ENCODE measurements at regions not wholly inside any gene's neighbourhood (a gene's known extent, or its start where the extent isn't known, plus 50 kb on each side); places are given as distances from the start of the nearest gene placed in this dataset.

GRCh38 chr13:105343134-105343806 lies 1192.2 kb downstream of the EFNB2 start:
- POLR2A ChIA-PET = no interaction called here
- H3K9me2 ChIP-seq (ENCODE audit: insufficient read depth) = no peaks in the 10 kb centered on the region
- DNase-seq (ENCODE audit: low read depth, low spot score) (no peak), ATAC-seq (no peak)
- no peaks in the 10 kb centered on the region for H4K20me1 ChIP-seq (ENCODE audit: insufficient read depth)
- no peak overlapping the region for H2AFZ ChIP-seq (ENCODE audit: low read depth, low read length, poor library complexity, severe bottlenecking)
- H3K9ac ChIP-seq (ENCODE audit: low read length) = no peak overlapping the region
- peaks cover 0 to 11% of the 10 kb centered on the region in 2 experiments; a peak in 2 of 4 replicates for H3K4me1 ChIP-seq (ENCODE audit: control insufficient read depth in 1 of 2, insufficient read depth in 2 of 2, low read length in 2 of 2)
- CTCF ChIA-PET = no interaction called here
- no peak overlapping the region for H3K4me2 ChIP-seq (ENCODE audit: low read length)
- RAD21 ChIA-PET (ENCODE audit: low non-redundant PET in 1 of 2, low total read pairs in 2 of 2, uncharacterized antibody in 2 of 2, unreplicated experiment in 2 of 2) = no interaction called here
- H3K79me2 ChIP-seq (ENCODE audit: insufficient read depth, low read length) = no peaks in the 10 kb centered on the region
- no peaks in the 10 kb centered on the region for H3K27me3 ChIP-seq (ENCODE audit: insufficient read depth, low read length)
- H3K4me3 ChIP-seq (replicated peaks in 1 of 2; ENCODE audit: low read depth in 1 of 2, low read length in 2 of 2) = no peak overlapping the region
- no peak overlapping the region for H3K27ac ChIP-seq (ENCODE audit: low read depth, low read length)
- TF ChIP-seq SIN3A (IDR thresholded peaks at IDR 0.05; ENCODE audit: low read depth) = no peak
- no peak for TF ChIP-seq ELF1 (IDR thresholded peaks at IDR 0.05; ENCODE audit: borderline replicate concordance, low read depth)
- TF ChIP-seq POLR2AphosphoS5 (IDR thresholded peaks at IDR 0.05; ENCODE audit: low read depth, low read length) = no peak
- no peak for TF ChIP-seq RAD21 (IDR thresholded peaks at IDR 0.05; ENCODE audit: low read depth)
- TF ChIP-seq TCF7L2 (IDR thresholded peaks at IDR 0.05; ENCODE audit: borderline replicate concordance, extremely low read depth, insufficient read depth, insufficient read length) = no peak
- no peak for TF ChIP-seq FOSL1 (IDR thresholded peaks at IDR 0.05; ENCODE audit: low read depth)
- no peak for TF ChIP-seq ZFX (IDR thresholded peaks at IDR 0.05)
- no peak for TF ChIP-seq ZNF274 (IDR thresholded peaks at IDR 0.05; ENCODE audit: low read depth, low read length)
- TF ChIP-seq YY1 (IDR thresholded peaks at IDR 0.05; ENCODE audit: extremely low read depth, insufficient replicate concordance, low read depth, low read length) = no peak
- TF ChIP-seq, protein P1, sequence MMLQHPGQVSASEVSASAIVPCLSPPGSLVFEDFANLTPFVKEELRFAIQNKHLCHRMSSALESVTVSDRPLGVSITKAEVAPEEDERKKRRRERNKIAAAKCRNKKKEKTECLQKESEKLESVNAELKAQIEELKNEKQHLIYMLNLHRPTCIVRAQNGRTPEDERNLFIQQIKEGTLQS (IDR thresholded peaks at IDR 0.05) = no peak
- TF ChIP-seq CBX3 (IDR thresholded peaks at IDR 0.05; ENCODE audit: low read depth) = no peak
- no peak for TF ChIP-seq EGR1 (IDR thresholded peaks at IDR 0.05; ENCODE audit: low read depth)
- TF ChIP-seq REST (IDR thresholded peaks at IDR 0.05; ENCODE audit: low read depth) = no peak
- TF ChIP-seq ZBTB33 (IDR thresholded peaks at IDR 0.05; ENCODE audit: extremely low read depth, insufficient replicate concordance, low read length) = no peak
- TF ChIP-seq CEBPB (IDR thresholded peaks at IDR 0.05; ENCODE audit: low read depth) = no peak
- TF ChIP-seq, protein P2, sequence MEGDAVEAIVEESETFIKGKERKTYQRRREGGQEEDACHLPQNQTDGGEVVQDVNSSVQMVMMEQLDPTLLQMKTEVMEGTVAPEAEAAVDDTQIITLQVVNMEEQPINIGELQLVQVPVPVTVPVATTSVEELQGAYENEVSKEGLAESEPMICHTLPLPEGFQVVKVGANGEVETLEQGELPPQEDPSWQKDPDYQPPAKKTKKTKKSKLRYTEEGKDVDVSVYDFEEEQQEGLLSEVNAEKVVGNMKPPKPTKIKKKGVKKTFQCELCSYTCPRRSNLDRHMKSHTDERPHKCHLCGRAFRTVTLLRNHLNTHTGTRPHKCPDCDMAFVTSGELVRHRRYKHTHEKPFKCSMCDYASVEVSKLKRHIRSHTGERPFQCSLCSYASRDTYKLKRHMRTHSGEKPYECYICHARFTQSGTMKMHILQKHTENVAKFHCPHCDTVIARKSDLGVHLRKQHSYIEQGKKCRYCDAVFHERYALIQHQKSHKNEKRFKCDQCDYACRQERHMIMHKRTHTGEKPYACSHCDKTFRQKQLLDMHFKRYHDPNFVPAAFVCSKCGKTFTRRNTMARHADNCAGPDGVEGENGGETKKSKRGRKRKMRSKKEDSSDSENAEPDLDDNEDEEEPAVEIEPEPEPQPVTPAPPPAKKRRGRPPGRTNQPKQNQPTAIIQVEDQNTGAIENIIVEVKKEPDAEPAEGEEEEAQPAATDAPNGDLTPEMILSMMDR (IDR thresholded peaks at IDR 0.05 in 2 of 3, conservative IDR thresholded peaks at IDR 0.05 in 1 of 3; ENCODE audit: borderline replicate concordance in 1 of 3, insufficient read depth in 1 of 3, low read depth in 2 of 3, low read length in 2 of 3) = no peak
- no peak for TF ChIP-seq EZH2 (IDR thresholded peaks at IDR 0.05)
- no peaks in the 10 kb centered on the region for H3K9me3 ChIP-seq (ENCODE audit: control insufficient read depth in 1 of 2, insufficient read depth in 1 of 2, low read depth in 1 of 2, low read length in 2 of 2)
- BruUV-seq (replicated peaks) = no TSS peak
- H3K36me3 ChIP-seq (ENCODE audit: control insufficient read depth in 1 of 2, insufficient read depth in 2 of 2, low read length in 2 of 2) = no peaks in the 10 kb centered on the region
- intact Hi-C loops (cut with micrococcal nuclease) = no loop called here

Data from HCT116 (cell line).